GM23248 (cell line): ENCODE measurements at regions not wholly inside any gene's neighbourhood (a gene's known extent, or its start where the extent isn't known, plus 50 kb on each side); places are given as distances from the start of the nearest gene placed in this dataset.

Source experiments
- EZH2 ChIP-seq: fragments of 200-600 bp; sonication (generic); IDR thresholded peaks from 2 replicates; pipeline ENCODE4 v1.6.1; 2018; ENCODE audit warnings: antibody characterized with exemption, mild to moderate bottlenecking; ENCODE audit not compliant: insufficient read depth, poor library complexity, severe bottlenecking
- EZH2phosphoT487 ChIP-seq: fragments of 200-600 bp; sonication (generic); IDR thresholded peaks from 2 replicates; pipeline ENCODE4 v1.6.1; 2018; ENCODE audit warnings: antibody characterized with exemption, moderate library complexity, mild to moderate bottlenecking, low read depth; ENCODE audit not compliant: insufficient read depth

DNA sequence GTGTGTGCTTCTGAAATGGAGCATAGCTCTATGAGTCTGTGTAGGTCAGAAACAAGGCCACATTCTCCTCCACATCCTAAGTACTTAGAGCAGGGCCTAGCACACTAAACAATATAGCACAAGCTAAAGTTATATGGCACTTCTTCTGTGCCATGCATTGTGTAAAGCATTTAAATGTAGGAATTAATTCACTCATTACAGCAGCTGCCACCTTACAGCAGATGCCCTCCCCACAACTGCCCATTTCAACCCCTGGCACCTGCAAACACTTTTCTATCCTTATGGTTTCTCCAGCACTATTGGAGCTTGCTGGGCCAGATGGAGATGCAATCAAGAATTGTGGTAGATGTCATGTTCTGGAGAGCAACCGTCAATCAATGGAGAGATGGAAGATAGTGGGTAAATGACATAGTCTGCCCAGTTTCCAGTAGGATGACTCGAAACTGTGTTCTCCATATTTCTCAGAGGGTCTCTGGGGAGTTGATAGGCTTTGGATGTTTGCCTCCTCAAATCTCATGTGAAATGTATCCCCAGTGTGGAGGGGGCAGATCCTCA, 373.7 kb downstream of the DOK5 start:
- no peak for TF ChIP-seq EZH2
- no peak for TF ChIP-seq EZH2phosphoT487
